IMR-90 (cell line): ENCODE measurements at regions not wholly inside any gene's neighbourhood (a gene's known extent, or its start where the extent isn't known, plus 50 kb on each side); places are given as distances from the start of the nearest gene placed in this dataset.

Experiments used
- ATAC-seq: fragments of 200-7000 bp; cut with Tn5 transposase; 2 replicates; pipeline ENCODE4 v1.9.1; 2020; ENCODE audit warnings: low read depth, mild to moderate bottlenecking, moderate library complexity
- BruUV-seq: library from RNA; stranded (reverse); fragments of 400-500 nt; replicated peaks from 2 replicates; lab custom pipeline; 2021; lab: Mats Ljungman, UMichigan
- CTCF ChIA-PET: fragments of 300-600 bp; formaldehyde crosslinking; extraction: SDS; loops from one replicate; lab custom pipeline; 2021; ENCODE audit warnings: antibody characterized with exemption; lab: Yijun Ruan, JAX
- POLR2A ChIA-PET: fragments of 300-600 bp; sonication (Branson Sonifier 250); formaldehyde crosslinking; loops from one replicate; lab custom pipeline; 2022; ENCODE audit warnings: antibody characterized with exemption; ENCODE audit not compliant: unreplicated experiment; lab: Charles Lee
- DNase-seq: peaks from one replicate; pipeline ENCODE4 v3.0.0; 2013
- H2AFZ ChIP-seq: replicated peaks from 2 replicates; pipeline ENCODE3; 2013; ENCODE audit warnings: low read length, mild to moderate bottlenecking; ENCODE audit not compliant: poor library complexity
- H2AK5ac ChIP-seq: 2 replicates; pipeline ENCODE4 v1.6.1; 2013; ENCODE audit warnings: low read depth, low read length, inconsistent platforms
- H2AK9ac ChIP-seq: replicated peaks from 2 replicates; pipeline ENCODE3; 2013; ENCODE audit warnings: mild to moderate bottlenecking, low read depth, low read length, moderate library complexity; ENCODE audit not compliant: poor library complexity
- H2BK120ac ChIP-seq: 2 replicates; pipeline ENCODE4 v1.6.1; 2013; ENCODE audit warnings: low read depth, low read length, inconsistent platforms
- H2BK15ac ChIP-seq: 3 replicates; pipeline ENCODE4 v1.6.1; 2013; ENCODE audit warnings: low read depth, low read length, inconsistent platforms
- H2BK20ac ChIP-seq: 2 replicates; pipeline ENCODE4 v1.6.1; 2013; ENCODE audit warnings: low read depth, mild to moderate bottlenecking, inconsistent platforms, low read length, moderate library complexity
- H2BK5ac ChIP-seq: 2 replicates; pipeline ENCODE4 v1.6.1; 2013; ENCODE audit warnings: mild to moderate bottlenecking, low read depth, low read length, inconsistent platforms; ENCODE audit not compliant: poor library complexity, severe bottlenecking
- H3K14ac ChIP-seq: replicated peaks from 2 replicates; pipeline ENCODE4 v1.6.1; 2013; ENCODE audit warnings: low read depth, low read length, inconsistent platforms
- H3K18ac ChIP-seq: 2 replicates; pipeline ENCODE4 v1.6.1; 2013; ENCODE audit warnings: low read depth, low read length, control low read depth
- H3K23ac ChIP-seq: 2 replicates; pipeline ENCODE4 v1.6.1; 2013; ENCODE audit warnings: low read depth, low read length, inconsistent platforms
- H3K27ac ChIP-seq: 2 replicates; pipeline ENCODE4 v1.5.1; 2013; ENCODE audit warnings: mild to moderate bottlenecking, control low read depth, low read length; ENCODE audit not compliant: insufficient read depth
- H3K27me3 ChIP-seq: 2 replicates; pipeline ENCODE4 v1.6.1; 2013; ENCODE audit warnings: low read length; ENCODE audit not compliant: control insufficient read depth, insufficient read depth
- H3K36me3 ChIP-seq: 2 replicates; pipeline ENCODE4 v1.6.1; 2013; ENCODE audit warnings: low read length, mixed read lengths; ENCODE audit not compliant: control insufficient read depth, insufficient read depth
- H3K4ac ChIP-seq: 2 replicates; pipeline ENCODE4 v1.6.1; 2013; ENCODE audit warnings: low read depth, low read length, inconsistent platforms
- H3K4me1 ChIP-seq: 2 replicates; pipeline ENCODE4 v1.6.1; 2013; ENCODE audit warnings: low read length, mixed read lengths; ENCODE audit not compliant: control insufficient read depth, insufficient read depth
- H3K4me2 ChIP-seq: 2 replicates; pipeline ENCODE4 v1.6.1; 2013; ENCODE audit warnings: low read depth, mild to moderate bottlenecking, control low read depth, low read length, moderate library complexity
- H3K4me3 ChIP-seq: 2 replicates; pipeline ENCODE4 v1.5.1; 2013; ENCODE audit warnings: low read depth, mild to moderate bottlenecking, control low read depth, low read length, moderate library complexity; ENCODE audit not compliant: insufficient read depth
- H3K56ac ChIP-seq: 2 replicates; pipeline ENCODE4 v1.6.1; 2013; ENCODE audit warnings: low read length, inconsistent platforms; ENCODE audit not compliant: insufficient read depth; ENCODE audit errors: extremely low read depth
- H3K79me1 ChIP-seq, 2 experiments: 2 replicates each; pipeline ENCODE4 v1.6.1; 2013; ENCODE audit warnings: low read length in 2 of 2, inconsistent platforms in 1 of 2, low read depth in 1 of 2
- H3K9ac ChIP-seq: 2 replicates; pipeline ENCODE4 v1.6.1; 2013; ENCODE audit warnings: low read depth, low read length, control low read depth
- H3K9me1 ChIP-seq: 2 replicates; pipeline ENCODE4 v1.6.1; 2013; ENCODE audit warnings: low read length, inconsistent platforms; ENCODE audit not compliant: insufficient read depth
- H3K9me3 ChIP-seq: 2 replicates; pipeline ENCODE4 v1.6.1; 2013; ENCODE audit warnings: low read length; ENCODE audit not compliant: control insufficient read depth, insufficient read depth
- H4K20me1 ChIP-seq: 2 replicates; pipeline ENCODE4 v1.6.1; 2013; ENCODE audit warnings: low read length, inconsistent platforms; ENCODE audit not compliant: insufficient read depth
- H4K5ac ChIP-seq: 2 replicates; pipeline ENCODE4 v1.6.1; 2013; ENCODE audit warnings: mild to moderate bottlenecking, low read depth, low read length, control low read depth
- H4K8ac ChIP-seq, 2 experiments: 2 replicates each; pipeline ENCODE4 v1.6.1; 2013; ENCODE audit warnings: low read depth in 2 of 2, low read length in 2 of 2, control low read depth in 1 of 2, inconsistent platforms in 1 of 2
- H4K91ac ChIP-seq: 2 replicates; pipeline ENCODE4 v1.6.1; 2013; ENCODE audit warnings: low read depth, low read length, inconsistent platforms; ENCODE audit not compliant: insufficient read depth
- ELK1 ChIP-seq: fragments of 150-350 bp; IDR thresholded peaks from 2 replicates; pipeline ENCODE4 v1.6.1; 2016; ENCODE audit warnings: low read depth, mild to moderate bottlenecking, low read length, moderate library complexity, borderline replicate concordance
- FOS ChIP-seq: fragments of 150-350 bp; IDR thresholded peaks from 2 replicates; pipeline ENCODE4 v1.6.1; 2016; ENCODE audit warnings: low read depth, low read length
- WGBS, 2 experiments: methylation state at CpG; one replicate each; pipeline versions ENCODE4 v1.1.5 to v1.1.7; 2013; ENCODE audit warnings: missing lambda C conversion rate in 2 of 2; ENCODE audit not compliant: insufficient read length in 1 of 2; ENCODE audit errors: extremely low coverage in 2 of 2; 5-methylcytosine and 5-hydroxymethylcytosine counted together
- dilution Hi-C: fragments of 300-500 bp; cut with HindIII; formaldehyde crosslinking; loops from one replicate; pipeline ENCODE4 v1.14.3; 2018; ENCODE audit warnings: low sequenced_read_pairs; ENCODE audit not compliant: unreplicated experiment
- in situ Hi-C: fragments of 300-500 bp; cut with MboI; formaldehyde crosslinking; loops from 3 replicates; pipeline ENCODE4 v1.14.3; 2019; ENCODE audit warnings: low sequenced_read_pairs, inconsistent platforms, mixed read lengths
- intact Hi-C: fragments of 100-400 bp; cut with micrococcal nuclease; formaldehyde crosslinking; loops from 2 replicates; pipeline ENCODE4 v1.10.0; 2022

DNA sequence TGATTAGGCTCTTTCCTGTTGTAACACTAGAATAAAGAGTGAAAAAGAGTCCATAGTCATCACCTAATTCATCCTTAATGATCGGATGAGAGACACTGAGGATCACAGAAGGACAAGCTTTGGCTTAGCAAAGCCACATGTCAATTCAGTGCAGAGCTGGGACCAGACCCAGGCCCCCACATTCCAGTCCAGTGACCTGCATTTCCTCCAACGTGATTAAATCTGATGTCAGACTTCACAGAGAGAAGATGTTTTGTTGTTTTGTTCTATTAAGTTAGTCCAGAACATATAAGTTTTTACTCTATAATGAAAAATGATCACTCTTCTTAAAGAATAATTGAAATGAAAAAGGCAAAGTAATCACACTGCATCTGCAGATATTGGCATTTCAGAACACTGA lies 377.9 kb upstream of the PAPPA start:
- DNase-seq = peak; percentile 14
- H3K56ac ChIP-seq = no peak overlapping the region
- H2BK20ac ChIP-seq = no peak overlapping the region; the same call in 1 of the 2 replicates
- H2BK5ac ChIP-seq = no peak overlapping the region
- H3K4ac ChIP-seq = no peak overlapping the region
- no peak overlapping the region for H4K8ac ChIP-seq
- dilution Hi-C loops = no loop called here
- 0 out of 2 replicates have a peak overlapping the region, but pooled peaks have one; percentile 23 for H3K18ac ChIP-seq
- H3K14ac ChIP-seq = no peak overlapping the region
- no CpG with 5 or more reads among the region's 2 CpGs for WGBS, 2 experiments
- no peak overlapping the region for H4K5ac ChIP-seq
- intact Hi-C loops = no loop called here
- H2AK5ac ChIP-seq = no peak overlapping the region
- H3K79me1 ChIP-seq = no peaks in the 10 kb centered on the region
- H4K20me1 ChIP-seq = no peaks in the 10 kb centered on the region
- H3K27ac ChIP-seq = no peak overlapping the region
- H4K91ac ChIP-seq = no peak overlapping the region
- no peak for ATAC-seq
- no peak overlapping the region for H2AK9ac ChIP-seq
- BruUV-seq = no TSS peak
- H3K23ac ChIP-seq = no peak overlapping the region
- ChIA-PET CTCF (no interaction called here), POLR2A (no interaction called here)
- H3K36me3 ChIP-seq = no peaks in the 10 kb centered on the region
- TF ChIP-seq FOS (no peak), ELK1 (no peak)
- no peak overlapping the region for H3K9ac ChIP-seq
- H3K9me1 ChIP-seq = no peaks in the 10 kb centered on the region
- 0 out of 2 replicates have a peak, but pooled peaks cover 2% of the 10 kb centered on the region for H3K4me1 ChIP-seq
- H2BK15ac ChIP-seq = no peak overlapping the region
- no peaks in the 10 kb centered on the region for H3K27me3 ChIP-seq
- peak overlapping the region; percentile 45 for H2AFZ ChIP-seq
- no peak overlapping the region for H3K4me2 ChIP-seq
- H2BK120ac ChIP-seq = no peak overlapping the region; the same call in 1 of the 2 replicates
- in situ Hi-C loops = no loop called here
- no peak overlapping the region for H3K4me3 ChIP-seq
- H3K9me3 ChIP-seq = no peaks in the 10 kb centered on the region
